WTC11 (cell line): ENCODE measurements at regions not wholly inside any gene's neighbourhood (a gene's known extent, or its start where the extent isn't known, plus 50 kb on each side); places are given as distances from the start of the nearest gene placed in this dataset.

Experiments used
- ATAC-seq: fragments of 200-7000 bp; cut with Tn5 transposase; 2 replicates; pipeline ENCODE4 v1.10.0; 2021; ENCODE audit warnings: mild to moderate bottlenecking, moderate library complexity
- CTCF ChIA-PET: fragments of 300-600 bp; sonication (Branson Sonifier 250); formaldehyde crosslinking; loops from one replicate; lab custom pipeline; 2021; ENCODE audit warnings: antibody characterized with exemption; lab: Charles Lee
- POLR2A ChIA-PET: fragments of 350-600 bp; sonication (Branson Sonifier 250); formaldehyde crosslinking; loops from one replicate; lab custom pipeline; 2021; ENCODE audit warnings: antibody characterized with exemption; lab: Charles Lee
- DNase-seq: peaks from one replicate; pipeline ENCODE4 v3.0.0; 2021; ENCODE audit warnings: low spot score
- H3K27ac Mint-ChIP-seq: 2 replicates; pipeline ENCODE4 v1.8.0; 2021; ENCODE audit warnings: mixed read lengths
- H3K27me3 Mint-ChIP-seq: 2 replicates; pipeline ENCODE4 v1.8.0; 2021; ENCODE audit warnings: low read depth, mild to moderate bottlenecking, moderate library complexity, mixed read lengths
- H3K36me3 Mint-ChIP-seq: 2 replicates; pipeline ENCODE4 v1.8.0; 2021; ENCODE audit warnings: mixed read lengths
- H3K4me1 Mint-ChIP-seq: 2 replicates; pipeline ENCODE4 v1.8.0; 2022; ENCODE audit warnings: mixed read lengths
- H3K4me3 Mint-ChIP-seq: 2 replicates; pipeline ENCODE4 v1.8.0; 2021; ENCODE audit warnings: mild to moderate bottlenecking, moderate library complexity, mixed read lengths
- H3K9me3 Mint-ChIP-seq: 2 replicates; pipeline ENCODE4 v1.8.0; 2021; ENCODE audit warnings: mixed read lengths
- ESRRA ChIP-seq: sonication (generic); formaldehyde crosslinking; IDR thresholded peaks from 2 replicates; pipeline ENCODE4 v1.8.1; 2022; ENCODE audit warnings: mild to moderate bottlenecking, missing genetic modification reagents, borderline replicate concordance
- KAT7 ChIP-seq: sonication (generic); formaldehyde crosslinking; IDR thresholded peaks from 2 replicates; pipeline ENCODE4 v1.8.1; 2023; ENCODE audit warnings: missing genetic modification reagents, mild to moderate bottlenecking, borderline replicate concordance
- NFE2L1 ChIP-seq: sonication (generic); formaldehyde crosslinking; IDR thresholded peaks from 2 replicates; pipeline ENCODE4 v1.8.1; 2023; ENCODE audit warnings: missing genetic modification reagents
- NR1H2 ChIP-seq: sonication (generic); formaldehyde crosslinking; IDR thresholded peaks from 2 replicates; pipeline ENCODE4 v1.9.0; 2021; ENCODE audit warnings: mild to moderate bottlenecking, moderate library complexity, missing genetic modification reagents
- NR3C1 ChIP-seq: sonication (generic); formaldehyde crosslinking; conservative IDR thresholded peaks from 2 replicates; pipeline ENCODE4 v1.8.1; 2023; ENCODE audit warnings: low read depth, mild to moderate bottlenecking, missing genetic modification reagents
- SOX15 ChIP-seq: fragments of 250-450 bp; sonication (Bioruptor Pico); IDR thresholded peaks from 2 replicates; pipeline ENCODE4 v1.9.0; 2021; ENCODE audit warnings: mild to moderate bottlenecking
- SP1 ChIP-seq: sonication (generic); formaldehyde crosslinking; conservative IDR thresholded peaks from 2 replicates; pipeline ENCODE4 v1.8.1; 2022; ENCODE audit warnings: missing genetic modification reagents
- ZBTB21 ChIP-seq: sonication (generic); formaldehyde crosslinking; IDR thresholded peaks from 2 replicates; pipeline ENCODE4 v1.8.1; 2023; ENCODE audit warnings: mild to moderate bottlenecking, missing genetic modification reagents, borderline replicate concordance
- ZNF232 ChIP-seq: sonication (generic); formaldehyde crosslinking; IDR thresholded peaks from 2 replicates; pipeline ENCODE4 v1.8.0; 2022; ENCODE audit warnings: mild to moderate bottlenecking, missing genetic modification reagents
- ZNF317 ChIP-seq: sonication (generic); formaldehyde crosslinking; IDR thresholded peaks from 2 replicates; pipeline ENCODE4 v1.8.1; 2023; ENCODE audit warnings: low read depth, mild to moderate bottlenecking, moderate library complexity, missing genetic modification reagents, borderline replicate concordance
- ZNF416 ChIP-seq: fragments of 250-450 bp; sonication (Bioruptor Pico); IDR thresholded peaks from 2 replicates; pipeline ENCODE4 v1.9.0; 2021; ENCODE audit warnings: mild to moderate bottlenecking, inconsistent platforms
- TF ChIP-seq, protein P1 (sequence below): sonication (generic); formaldehyde crosslinking; conservative IDR thresholded peaks from 2 replicates; pipeline ENCODE4 v1.8.1; 2023; ENCODE audit warnings: mild to moderate bottlenecking, low read depth, missing genetic modification reagents, moderate library complexity
- TF ChIP-seq, protein P2 (sequence below): sonication (generic); formaldehyde crosslinking; IDR thresholded peaks from 2 replicates; pipeline ENCODE4 v1.8.1; 2022; ENCODE audit warnings: mild to moderate bottlenecking, missing genetic modification reagents, moderate library complexity, borderline replicate concordance
- TF ChIP-seq, protein P3 (sequence below): sonication (generic); formaldehyde crosslinking; IDR thresholded peaks from 2 replicates; pipeline ENCODE4 v1.8.1; 2023; ENCODE audit warnings: mild to moderate bottlenecking, missing genetic modification reagents, borderline replicate concordance
- TF ChIP-seq, protein P4 (sequence below): sonication (generic); formaldehyde crosslinking; IDR thresholded peaks from 2 replicates; pipeline ENCODE4 v1.8.1; 2023; ENCODE audit warnings: mild to moderate bottlenecking, missing genetic modification reagents, moderate library complexity
- TF ChIP-seq, protein P5 (sequence below): sonication (generic); formaldehyde crosslinking; IDR thresholded peaks from 2 replicates; pipeline ENCODE4 v1.8.1; 2022; ENCODE audit warnings: low read depth, missing genetic modification reagents, borderline replicate concordance
- TF ChIP-seq, protein P6 (sequence below): sonication (generic); formaldehyde crosslinking; IDR thresholded peaks from 2 replicates; pipeline ENCODE4 v1.8.0; 2022; ENCODE audit warnings: missing genetic modification reagents
- TF ChIP-seq, protein P7 (sequence below): sonication (generic); formaldehyde crosslinking; IDR thresholded peaks from 2 replicates; pipeline ENCODE4 v1.8.0; 2022; ENCODE audit warnings: mild to moderate bottlenecking, missing genetic modification reagents
- TF ChIP-seq, protein P8 (sequence below): sonication (generic); formaldehyde crosslinking; IDR thresholded peaks from 2 replicates; pipeline ENCODE4 v1.8.1; 2023; ENCODE audit warnings: mild to moderate bottlenecking, missing genetic modification reagents

DNA sequence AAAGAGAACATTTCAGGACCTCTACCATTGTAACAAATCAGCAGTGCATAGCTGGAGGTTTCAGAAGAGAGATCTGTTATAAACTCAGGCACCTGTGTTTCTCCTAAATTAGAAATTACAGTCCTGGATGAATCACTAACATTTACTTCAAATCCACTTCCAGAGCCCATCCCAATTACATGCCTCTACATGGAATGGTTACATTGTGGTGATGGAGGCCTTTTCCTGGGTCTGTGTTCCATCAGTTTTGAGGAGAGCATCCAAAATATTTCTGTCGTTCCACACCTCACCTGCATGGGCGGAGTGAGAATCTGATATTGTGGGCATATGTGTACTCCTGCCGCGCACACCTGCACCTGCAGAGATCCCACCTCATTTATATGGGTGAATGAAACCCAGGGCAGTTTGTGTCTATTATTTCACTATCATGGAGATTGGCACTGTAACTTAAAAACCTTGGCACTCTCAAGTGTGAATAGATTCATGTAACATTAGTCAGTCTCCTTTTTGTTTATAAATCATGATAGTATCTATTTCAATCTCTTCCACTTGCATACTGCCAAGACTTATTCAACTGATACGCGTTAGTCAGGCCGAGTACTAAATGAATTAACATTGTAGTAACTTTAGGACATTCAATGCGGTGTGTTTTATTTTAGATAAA, 215.1 kb upstream of the FAR2 start (continued):
- TF ChIP-seq, protein P1, sequence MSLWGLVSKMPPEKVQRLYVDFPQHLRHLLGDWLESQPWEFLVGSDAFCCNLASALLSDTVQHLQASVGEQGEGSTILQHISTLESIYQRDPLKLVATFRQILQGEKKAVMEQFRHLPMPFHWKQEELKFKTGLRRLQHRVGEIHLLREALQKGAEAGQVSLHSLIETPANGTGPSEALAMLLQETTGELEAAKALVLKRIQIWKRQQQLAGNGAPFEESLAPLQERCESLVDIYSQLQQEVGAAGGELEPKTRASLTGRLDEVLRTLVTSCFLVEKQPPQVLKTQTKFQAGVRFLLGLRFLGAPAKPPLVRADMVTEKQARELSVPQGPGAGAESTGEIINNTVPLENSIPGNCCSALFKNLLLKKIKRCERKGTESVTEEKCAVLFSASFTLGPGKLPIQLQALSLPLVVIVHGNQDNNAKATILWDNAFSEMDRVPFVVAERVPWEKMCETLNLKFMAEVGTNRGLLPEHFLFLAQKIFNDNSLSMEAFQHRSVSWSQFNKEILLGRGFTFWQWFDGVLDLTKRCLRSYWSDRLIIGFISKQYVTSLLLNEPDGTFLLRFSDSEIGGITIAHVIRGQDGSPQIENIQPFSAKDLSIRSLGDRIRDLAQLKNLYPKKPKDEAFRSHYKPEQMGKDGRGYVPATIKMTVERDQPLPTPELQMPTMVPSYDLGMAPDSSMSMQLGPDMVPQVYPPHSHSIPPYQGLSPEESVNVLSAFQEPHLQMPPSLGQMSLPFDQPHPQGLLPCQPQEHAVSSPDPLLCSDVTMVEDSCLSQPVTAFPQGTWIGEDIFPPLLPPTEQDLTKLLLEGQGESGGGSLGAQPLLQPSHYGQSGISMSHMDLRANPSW (CRISPR knock-in tag), result no peak

DNA sequence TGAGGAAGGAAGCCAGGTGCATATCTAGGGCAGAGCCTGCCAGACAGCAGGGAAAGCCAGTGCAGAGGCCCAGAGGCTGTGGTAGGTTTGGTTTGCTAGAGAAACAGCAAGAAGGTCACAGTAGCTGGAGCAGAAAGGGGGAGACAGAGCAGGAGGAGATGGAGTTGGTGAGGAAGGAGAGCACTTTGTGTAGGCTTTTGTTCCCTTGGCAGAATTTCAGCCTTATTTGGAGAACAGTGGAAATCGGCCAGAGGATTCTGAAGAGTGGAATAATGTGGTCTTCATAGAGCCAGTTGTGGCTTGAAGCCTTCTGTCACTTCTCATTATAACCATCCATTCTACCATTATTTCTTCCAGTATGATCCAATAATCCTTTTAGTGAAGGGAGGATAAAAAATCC, 212.9 kb upstream of the FAR2 start:
- Mint-ChIP-seq H3K9me3 (no peaks in the 10 kb centered on the region), H3K4me1 (peaks cover 17% of the 10 kb centered on the region), H3K27me3 (no peaks in the 10 kb centered on the region), H3K4me3 (no peak overlapping the region), H3K36me3 (no peaks in the 10 kb centered on the region), H3K27ac (no peak overlapping the region)
- POLR2A ChIA-PET, result no interaction called here
- ATAC-seq (no peak), DNase-seq (no peak)
- CTCF ChIA-PET, result no interaction called here
- TF ChIP-seq ZNF416, result no peak
- TF ChIP-seq, protein P2, sequence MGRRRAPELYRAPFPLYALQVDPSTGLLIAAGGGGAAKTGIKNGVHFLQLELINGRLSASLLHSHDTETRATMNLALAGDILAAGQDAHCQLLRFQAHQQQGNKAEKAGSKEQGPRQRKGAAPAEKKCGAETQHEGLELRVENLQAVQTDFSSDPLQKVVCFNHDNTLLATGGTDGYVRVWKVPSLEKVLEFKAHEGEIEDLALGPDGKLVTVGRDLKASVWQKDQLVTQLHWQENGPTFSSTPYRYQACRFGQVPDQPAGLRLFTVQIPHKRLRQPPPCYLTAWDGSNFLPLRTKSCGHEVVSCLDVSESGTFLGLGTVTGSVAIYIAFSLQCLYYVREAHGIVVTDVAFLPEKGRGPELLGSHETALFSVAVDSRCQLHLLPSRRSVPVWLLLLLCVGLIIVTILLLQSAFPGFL, result no peak
- TF ChIP-seq, protein P3, sequence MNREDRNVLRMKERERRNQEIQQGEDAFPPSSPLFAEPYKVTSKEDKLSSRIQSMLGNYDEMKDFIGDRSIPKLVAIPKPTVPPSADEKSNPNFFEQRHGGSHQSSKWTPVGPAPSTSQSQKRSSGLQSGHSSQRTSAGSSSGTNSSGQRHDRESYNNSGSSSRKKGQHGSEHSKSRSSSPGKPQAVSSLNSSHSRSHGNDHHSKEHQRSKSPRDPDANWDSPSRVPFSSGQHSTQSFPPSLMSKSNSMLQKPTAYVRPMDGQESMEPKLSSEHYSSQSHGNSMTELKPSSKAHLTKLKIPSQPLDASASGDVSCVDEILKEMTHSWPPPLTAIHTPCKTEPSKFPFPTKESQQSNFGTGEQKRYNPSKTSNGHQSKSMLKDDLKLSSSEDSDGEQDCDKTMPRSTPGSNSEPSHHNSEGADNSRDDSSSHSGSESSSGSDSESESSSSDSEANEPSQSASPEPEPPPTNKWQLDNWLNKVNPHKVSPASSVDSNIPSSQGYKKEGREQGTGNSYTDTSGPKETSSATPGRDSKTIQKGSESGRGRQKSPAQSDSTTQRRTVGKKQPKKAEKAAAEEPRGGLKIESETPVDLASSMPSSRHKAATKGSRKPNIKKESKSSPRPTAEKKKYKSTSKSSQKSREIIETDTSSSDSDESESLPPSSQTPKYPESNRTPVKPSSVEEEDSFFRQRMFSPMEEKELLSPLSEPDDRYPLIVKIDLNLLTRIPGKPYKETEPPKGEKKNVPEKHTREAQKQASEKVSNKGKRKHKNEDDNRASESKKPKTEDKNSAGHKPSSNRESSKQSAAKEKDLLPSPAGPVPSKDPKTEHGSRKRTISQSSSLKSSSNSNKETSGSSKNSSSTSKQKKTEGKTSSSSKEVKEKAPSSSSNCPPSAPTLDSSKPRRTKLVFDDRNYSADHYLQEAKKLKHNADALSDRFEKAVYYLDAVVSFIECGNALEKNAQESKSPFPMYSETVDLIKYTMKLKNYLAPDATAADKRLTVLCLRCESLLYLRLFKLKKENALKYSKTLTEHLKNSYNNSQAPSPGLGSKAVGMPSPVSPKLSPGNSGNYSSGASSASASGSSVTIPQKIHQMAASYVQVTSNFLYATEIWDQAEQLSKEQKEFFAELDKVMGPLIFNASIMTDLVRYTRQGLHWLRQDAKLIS, result no peak
- TF ChIP-seq KAT7 (CRISPR knock-in tag), result no peak
- no peak for TF ChIP-seq ESRRA (CRISPR knock-in tag)
- TF ChIP-seq, protein P4, sequence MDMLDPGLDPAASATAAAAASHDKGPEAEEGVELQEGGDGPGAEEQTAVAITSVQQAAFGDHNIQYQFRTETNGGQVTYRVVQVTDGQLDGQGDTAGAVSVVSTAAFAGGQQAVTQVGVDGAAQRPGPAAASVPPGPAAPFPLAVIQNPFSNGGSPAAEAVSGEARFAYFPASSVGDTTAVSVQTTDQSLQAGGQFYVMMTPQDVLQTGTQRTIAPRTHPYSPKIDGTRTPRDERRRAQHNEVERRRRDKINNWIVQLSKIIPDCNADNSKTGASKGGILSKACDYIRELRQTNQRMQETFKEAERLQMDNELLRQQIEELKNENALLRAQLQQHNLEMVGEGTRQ (CRISPR knock-in tag), result no peak
- TF ChIP-seq NFE2L1 (CRISPR knock-in tag), result no peak
- no peak for TF ChIP-seq NR3C1
- TF ChIP-seq SOX15, result no peak
- TF ChIP-seq ZBTB21 (CRISPR knock-in tag), result no peak
- TF ChIP-seq ZNF317, result no peak
- TF ChIP-seq SP1 (CRISPR knock-in tag), result no peak
- TF ChIP-seq, protein P5, sequence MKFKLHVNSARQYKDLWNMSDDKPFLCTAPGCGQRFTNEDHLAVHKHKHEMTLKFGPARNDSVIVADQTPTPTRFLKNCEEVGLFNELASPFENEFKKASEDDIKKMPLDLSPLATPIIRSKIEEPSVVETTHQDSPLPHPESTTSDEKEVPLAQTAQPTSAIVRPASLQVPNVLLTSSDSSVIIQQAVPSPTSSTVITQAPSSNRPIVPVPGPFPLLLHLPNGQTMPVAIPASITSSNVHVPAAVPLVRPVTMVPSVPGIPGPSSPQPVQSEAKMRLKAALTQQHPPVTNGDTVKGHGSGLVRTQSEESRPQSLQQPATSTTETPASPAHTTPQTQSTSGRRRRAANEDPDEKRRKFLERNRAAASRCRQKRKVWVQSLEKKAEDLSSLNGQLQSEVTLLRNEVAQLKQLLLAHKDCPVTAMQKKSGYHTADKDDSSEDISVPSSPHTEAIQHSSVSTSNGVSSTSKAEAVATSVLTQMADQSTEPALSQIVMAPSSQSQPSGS (CRISPR knock-in tag), result no peak
- TF ChIP-seq NR1H2 (CRISPR knock-in tag), result no peak
- TF ChIP-seq, protein P6, sequence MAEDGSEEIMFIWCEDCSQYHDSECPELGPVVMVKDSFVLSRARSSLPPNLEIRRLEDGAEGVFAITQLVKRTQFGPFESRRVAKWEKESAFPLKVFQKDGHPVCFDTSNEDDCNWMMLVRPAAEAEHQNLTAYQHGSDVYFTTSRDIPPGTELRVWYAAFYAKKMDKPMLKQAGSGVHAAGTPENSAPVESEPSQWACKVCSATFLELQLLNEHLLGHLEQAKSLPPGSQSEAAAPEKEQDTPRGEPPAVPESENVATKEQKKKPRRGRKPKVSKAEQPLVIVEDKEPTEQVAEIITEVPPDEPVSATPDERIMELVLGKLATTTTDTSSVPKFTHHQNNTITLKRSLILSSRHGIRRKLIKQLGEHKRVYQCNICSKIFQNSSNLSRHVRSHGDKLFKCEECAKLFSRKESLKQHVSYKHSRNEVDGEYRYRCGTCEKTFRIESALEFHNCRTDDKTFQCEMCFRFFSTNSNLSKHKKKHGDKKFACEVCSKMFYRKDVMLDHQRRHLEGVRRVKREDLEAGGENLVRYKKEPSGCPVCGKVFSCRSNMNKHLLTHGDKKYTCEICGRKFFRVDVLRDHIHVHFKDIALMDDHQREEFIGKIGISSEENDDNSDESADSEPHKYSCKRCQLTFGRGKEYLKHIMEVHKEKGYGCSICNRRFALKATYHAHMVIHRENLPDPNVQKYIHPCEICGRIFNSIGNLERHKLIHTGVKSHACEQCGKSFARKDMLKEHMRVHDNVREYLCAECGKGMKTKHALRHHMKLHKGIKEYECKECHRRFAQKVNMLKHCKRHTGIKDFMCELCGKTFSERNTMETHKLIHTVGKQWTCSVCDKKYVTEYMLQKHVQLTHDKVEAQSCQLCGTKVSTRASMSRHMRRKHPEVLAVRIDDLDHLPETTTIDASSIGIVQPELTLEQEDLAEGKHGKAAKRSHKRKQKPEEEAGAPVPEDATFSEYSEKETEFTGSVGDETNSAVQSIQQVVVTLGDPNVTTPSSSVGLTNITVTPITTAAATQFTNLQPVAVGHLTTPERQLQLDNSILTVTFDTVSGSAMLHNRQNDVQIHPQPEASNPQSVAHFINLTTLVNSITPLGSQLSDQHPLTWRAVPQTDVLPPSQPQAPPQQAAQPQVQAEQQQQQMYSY (CRISPR knock-in tag), result no peak
- no peak for TF ChIP-seq ZNF232 (CRISPR knock-in tag)
- TF ChIP-seq, protein P7, sequence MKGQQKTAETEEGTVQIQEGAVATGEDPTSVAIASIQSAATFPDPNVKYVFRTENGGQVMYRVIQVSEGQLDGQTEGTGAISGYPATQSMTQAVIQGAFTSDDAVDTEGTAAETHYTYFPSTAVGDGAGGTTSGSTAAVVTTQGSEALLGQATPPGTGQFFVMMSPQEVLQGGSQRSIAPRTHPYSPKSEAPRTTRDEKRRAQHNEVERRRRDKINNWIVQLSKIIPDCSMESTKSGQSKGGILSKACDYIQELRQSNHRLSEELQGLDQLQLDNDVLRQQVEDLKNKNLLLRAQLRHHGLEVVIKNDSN (CRISPR knock-in tag), result no peak
- TF ChIP-seq, protein P8, sequence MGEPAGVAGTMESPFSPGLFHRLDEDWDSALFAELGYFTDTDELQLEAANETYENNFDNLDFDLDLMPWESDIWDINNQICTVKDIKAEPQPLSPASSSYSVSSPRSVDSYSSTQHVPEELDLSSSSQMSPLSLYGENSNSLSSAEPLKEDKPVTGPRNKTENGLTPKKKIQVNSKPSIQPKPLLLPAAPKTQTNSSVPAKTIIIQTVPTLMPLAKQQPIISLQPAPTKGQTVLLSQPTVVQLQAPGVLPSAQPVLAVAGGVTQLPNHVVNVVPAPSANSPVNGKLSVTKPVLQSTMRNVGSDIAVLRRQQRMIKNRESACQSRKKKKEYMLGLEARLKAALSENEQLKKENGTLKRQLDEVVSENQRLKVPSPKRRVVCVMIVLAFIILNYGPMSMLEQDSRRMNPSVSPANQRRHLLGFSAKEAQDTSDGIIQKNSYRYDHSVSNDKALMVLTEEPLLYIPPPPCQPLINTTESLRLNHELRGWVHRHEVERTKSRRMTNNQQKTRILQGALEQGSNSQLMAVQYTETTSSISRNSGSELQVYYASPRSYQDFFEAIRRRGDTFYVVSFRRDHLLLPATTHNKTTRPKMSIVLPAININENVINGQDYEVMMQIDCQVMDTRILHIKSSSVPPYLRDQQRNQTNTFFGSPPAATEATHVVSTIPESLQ, result no peak
